Stimulated activated naive B cell treated with anti-CD40 and anti-IgM and Interleukin-4, amounts not matched to agents 10 μg/mL and 1 μg/mL and 100 μg/mL, for 72 hours (primary cell): ENCODE measurements at regions not wholly inside any gene's neighbourhood (a gene's known extent, or its start where the extent isn't known, plus 50 kb on each side); places are given as distances from the start of the nearest gene placed in this dataset.

Experiments used
- ATAC-seq, 2 donors: fragments of 150-1000 bp; cut with Tn5 transposase; replicated peaks; 2 replicates each; pipeline ENCODE4 v1.10.0; 2021; ENCODE audit warnings: moderate library complexity in 1 of 2
- DNase-seq: peaks from one replicate; pipeline ENCODE4 v3.0.0; 2021
- H3K27ac Mint-ChIP-seq: one replicate; pipeline ENCODE4 v1.8.0; 2022; ENCODE audit warnings: mild to moderate bottlenecking, mixed read lengths
- H3K27me3 Mint-ChIP-seq, 2 donors: one replicate each; pipeline ENCODE4 v1.8.0; 2022; ENCODE audit warnings: mixed read lengths in 2 of 2
- H3K36me3 Mint-ChIP-seq, 2 donors: one replicate each; pipeline ENCODE4 v1.8.0; 2022; ENCODE audit warnings: mixed read lengths in 2 of 2, mild to moderate bottlenecking in 1 of 2
- H3K4me1 Mint-ChIP-seq, 2 donors: one replicate each; pipeline ENCODE4 v1.8.0; 2022; ENCODE audit warnings: mixed read lengths in 2 of 2, mild to moderate bottlenecking in 1 of 2
- H3K4me3 Mint-ChIP-seq, 2 donors: one replicate each; pipeline ENCODE4 v1.8.0; 2022; ENCODE audit warnings: mild to moderate bottlenecking in 2 of 2, mixed read lengths in 2 of 2, moderate library complexity in 1 of 2
- H3K9me3 Mint-ChIP-seq, 2 donors: one replicate each; pipeline ENCODE4 v1.8.0; 2022; ENCODE audit warnings: mixed read lengths in 2 of 2, mild to moderate bottlenecking in 1 of 2

DNA sequence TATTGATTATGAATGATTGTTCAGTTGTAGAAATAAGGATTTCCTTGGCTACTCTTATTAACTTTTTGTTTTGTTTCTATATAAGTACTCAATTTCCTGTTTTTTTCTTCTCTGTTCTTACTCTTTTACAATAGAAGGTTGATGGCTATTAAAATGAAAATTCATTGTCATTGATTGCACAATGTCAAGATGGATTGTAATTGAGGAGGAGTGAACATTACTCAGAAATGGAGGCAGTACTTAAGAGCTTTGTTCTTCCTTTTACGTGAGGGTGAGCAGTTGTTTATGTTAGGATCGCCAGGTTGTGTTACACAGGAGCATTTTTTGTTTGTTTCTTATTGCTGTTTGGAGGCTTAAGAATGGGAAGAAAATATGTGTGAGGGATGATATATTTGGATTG is 2062.4 kb downstream of the ARAP2 start:
- DNase-seq (no peak), ATAC-seq (no peak)
- Mint-ChIP-seq H3K4me1 (no peaks in the 10 kb centered on the region), H3K27ac (no peak overlapping the region), H3K27me3 (no peaks in the 10 kb centered on the region), H3K9me3 (peaks cover 0 to 6% of the 10 kb centered on the region in 2 donors), H3K4me3 (no peak overlapping the region), H3K36me3 (no peaks in the 10 kb centered on the region)

DNA sequence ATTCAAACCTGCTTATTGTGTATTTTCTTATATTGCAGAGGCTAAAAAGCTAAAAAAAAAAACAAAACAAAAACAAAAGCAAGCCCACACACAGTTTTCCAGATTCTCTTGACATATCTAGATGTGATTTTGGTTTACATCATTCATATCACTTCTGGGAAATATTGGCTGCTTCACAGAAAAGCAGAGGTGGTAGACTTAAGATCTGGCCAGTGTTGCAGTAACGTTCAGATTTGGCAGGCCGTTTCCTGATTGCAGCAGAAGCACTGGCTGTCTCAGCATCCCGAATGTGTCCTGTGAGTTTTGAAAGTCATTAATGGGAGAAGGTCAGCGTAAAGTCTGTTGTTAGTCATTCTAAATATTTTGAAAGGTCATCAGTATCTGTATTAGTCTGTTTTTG is 2062.0 kb downstream of the ARAP2 start:
- no peak for DNase-seq
- Mint-ChIP-seq H3K4me1 (no peaks in the 10 kb centered on the region), H3K27ac (no peak overlapping the region), H3K27me3 (no peaks in the 10 kb centered on the region), H3K4me3 (no peak overlapping the region), H3K9me3 (peaks cover 0 to 6% of the 10 kb centered on the region in 2 donors), H3K36me3 (no peaks in the 10 kb centered on the region)
- no peak for ATAC-seq

GRCh38 chr4:34183926-34184325 is 2060.4 kb downstream of the ARAP2 start:
- no peaks in the 10 kb centered on the region for H3K36me3 Mint-ChIP-seq

GRCh38 chr4:34187056-34187455 is 2057.3 kb downstream of the ARAP2 start:
- H3K9me3 Mint-ChIP-seq: peaks cover 0 to 4% of the 10 kb centered on the region in 2 donors
- H3K4me1 Mint-ChIP-seq: no peaks in the 10 kb centered on the region
- ATAC-seq (no peak), DNase-seq (no peak)
- H3K36me3 Mint-ChIP-seq: no peaks in the 10 kb centered on the region
- no peak overlapping the region for H3K27ac Mint-ChIP-seq
- H3K4me3 Mint-ChIP-seq: no peak overlapping the region
- no peaks in the 10 kb centered on the region for H3K27me3 Mint-ChIP-seq

More at GRCh38 chr4:34183926-34184325, 2060.4 kb downstream of the ARAP2 start:
- H3K9me3 Mint-ChIP-seq: peaks cover 0 to 7% of the 10 kb centered on the region in 2 donors
- no peak overlapping the region for H3K4me3 Mint-ChIP-seq
- DNase-seq (no peak), ATAC-seq (no peak)
- no peak overlapping the region for H3K27ac Mint-ChIP-seq
- H3K27me3 Mint-ChIP-seq: no peaks in the 10 kb centered on the region
- no peaks in the 10 kb centered on the region for H3K4me1 Mint-ChIP-seq

GRCh38 chr4:34191443-34191842 is 2052.9 kb downstream of the ARAP2 start:
- ATAC-seq (no peak), DNase-seq (no peak)
- Mint-ChIP-seq H3K27ac (no peak overlapping the region), H3K4me3 (no peak overlapping the region), H3K9me3 (peaks cover 1 to 4% of the 10 kb centered on the region in 2 donors), H3K27me3 (no peaks in the 10 kb centered on the region), H3K4me1 (no peaks in the 10 kb centered on the region), H3K36me3 (no peaks in the 10 kb centered on the region)

GRCh38 chr4:34193451-34194154 is 2050.7 kb downstream of the ARAP2 start:
- Mint-ChIP-seq H3K4me3 (no peak overlapping the region), H3K9me3 (peaks cover 0 to 4% of the 10 kb centered on the region in 2 donors), H3K4me1 (no peaks in the 10 kb centered on the region), H3K36me3 (no peaks in the 10 kb centered on the region), H3K27me3 (no peaks in the 10 kb centered on the region), H3K27ac (no peak overlapping the region)
- ATAC-seq (no peak), DNase-seq (no peak)

- no peak overlapping the region for H3K27ac Mint-ChIP-seq
- no peak overlapping the region for H3K4me3 Mint-ChIP-seq
- no peaks in the 10 kb centered on the region for H3K4me1 Mint-ChIP-seq
- H3K9me3 Mint-ChIP-seq: peaks cover 0 to 4% of the 10 kb centered on the region in 2 donors
- DNase-seq: no peak
- no peak for ATAC-seq
- no peaks in the 10 kb centered on the region for H3K36me3 Mint-ChIP-seq
- no peaks in the 10 kb centered on the region for H3K27me3 Mint-ChIP-seq
These were observed 2049.7 kb downstream of the ARAP2 start for GRCh38 chr4:34194585-34194984.

- no peak for DNase-seq
- no peak overlapping the region for H3K27ac Mint-ChIP-seq
These were observed 2047.9 kb downstream of the ARAP2 start for GRCh38 chr4:34196375-34196774.

DNA sequence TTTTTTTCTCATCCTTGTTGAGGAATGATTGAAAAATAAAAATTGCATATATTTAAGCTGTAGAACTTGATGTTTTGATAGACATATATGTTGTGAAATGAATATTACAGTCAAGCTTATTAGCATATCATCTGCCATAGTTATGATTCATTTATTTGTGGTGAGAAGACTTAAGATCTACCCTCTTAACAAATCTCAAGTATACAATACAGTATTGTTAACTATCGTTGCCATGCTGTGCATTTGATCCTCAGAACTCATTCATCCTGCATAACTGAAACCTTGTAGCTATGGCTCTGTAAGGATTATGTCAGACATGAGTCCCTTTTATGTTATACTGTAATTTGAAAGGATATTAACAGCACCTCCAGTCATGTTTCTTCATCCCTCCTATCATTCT is 2045.3 kb downstream of the ARAP2 start:
- DNase-seq (no peak), ATAC-seq (no peak)
- Mint-ChIP-seq H3K27me3 (no peaks in the 10 kb centered on the region), H3K9me3 (peaks cover 1 to 11% of the 10 kb centered on the region in 2 donors), H3K27ac (no peak overlapping the region), H3K36me3 (no peaks in the 10 kb centered on the region), H3K4me3 (no peak overlapping the region), H3K4me1 (no peaks in the 10 kb centered on the region)

More at GRCh38 chr4:34196375-34196774, 2047.9 kb downstream of the ARAP2 start:
- Mint-ChIP-seq H3K4me1 (no peaks in the 10 kb centered on the region), H3K27me3 (no peaks in the 10 kb centered on the region), H3K9me3 (peaks cover 1 to 8% of the 10 kb centered on the region in 2 donors), H3K36me3 (no peaks in the 10 kb centered on the region), H3K4me3 (no peak overlapping the region)
- ATAC-seq: no peak

GRCh38 chr4:34200535-34200934 is 2043.8 kb downstream of the ARAP2 start:
- Mint-ChIP-seq H3K4me3 (no peak overlapping the region), H3K4me1 (no peaks in the 10 kb centered on the region)

DNA sequence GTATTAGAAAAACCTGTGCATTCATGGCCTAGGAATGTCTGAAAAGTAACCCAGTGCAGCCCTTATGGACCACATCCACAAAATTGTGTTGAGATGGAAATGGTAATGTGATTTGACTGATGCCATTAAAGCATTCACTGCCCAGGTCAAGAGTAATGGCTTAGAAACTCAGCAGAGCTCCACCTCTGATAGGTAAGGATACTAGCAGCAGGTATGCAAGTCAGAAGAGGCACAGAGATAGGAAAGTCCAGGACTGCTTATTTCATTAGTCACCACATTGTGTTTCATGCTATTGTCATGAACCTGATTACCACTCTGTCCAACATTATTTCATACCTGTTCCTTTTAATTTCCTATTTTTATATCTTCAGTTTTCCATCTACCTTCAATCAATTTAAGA is 2042.2 kb downstream of the ARAP2 start:
- DNase-seq: no peak
- Mint-ChIP-seq H3K9me3 (peaks cover 3 to 13% of the 10 kb centered on the region in 2 donors), H3K27me3 (no peaks in the 10 kb centered on the region), H3K27ac (no peak overlapping the region), H3K4me3 (no peak overlapping the region), H3K4me1 (no peaks in the 10 kb centered on the region), H3K36me3 (no peaks in the 10 kb centered on the region)
- ATAC-seq: no peak

More at GRCh38 chr4:34200535-34200934, 2043.8 kb downstream of the ARAP2 start:
- Mint-ChIP-seq H3K9me3 (peaks cover 1 to 17% of the 10 kb centered on the region in 2 donors), H3K27me3 (no peaks in the 10 kb centered on the region), H3K27ac (no peak overlapping the region), H3K36me3 (no peaks in the 10 kb centered on the region)
- ATAC-seq (no peak), DNase-seq (no peak)

GRCh38 chr4:34220601-34221000 is 2023.7 kb downstream of the ARAP2 start:
- DNase-seq: no peak
- no peak overlapping the region for H3K4me3 Mint-ChIP-seq
- H3K27me3 Mint-ChIP-seq: no peaks in the 10 kb centered on the region
- no peaks in the 10 kb centered on the region for H3K36me3 Mint-ChIP-seq
- H3K4me1 Mint-ChIP-seq: no peaks in the 10 kb centered on the region
- peaks cover 6% of the 10 kb centered on the region in 2 donors for H3K9me3 Mint-ChIP-seq
- no peak for ATAC-seq
- no peak overlapping the region for H3K27ac Mint-ChIP-seq

- H3K36me3 Mint-ChIP-seq: no peaks in the 10 kb centered on the region
- H3K4me1 Mint-ChIP-seq: no peaks in the 10 kb centered on the region
- no peak overlapping the region for H3K27ac Mint-ChIP-seq
- ATAC-seq (no peak), DNase-seq (no peak)
- H3K27me3 Mint-ChIP-seq: no peaks in the 10 kb centered on the region
- H3K4me3 Mint-ChIP-seq: no peak overlapping the region
- H3K9me3 Mint-ChIP-seq: peaks cover 7 to 9% of the 10 kb centered on the region in 2 donors
These were observed 2022.3 kb downstream of the ARAP2 start for GRCh38 chr4:34221986-34222385.

DNA sequence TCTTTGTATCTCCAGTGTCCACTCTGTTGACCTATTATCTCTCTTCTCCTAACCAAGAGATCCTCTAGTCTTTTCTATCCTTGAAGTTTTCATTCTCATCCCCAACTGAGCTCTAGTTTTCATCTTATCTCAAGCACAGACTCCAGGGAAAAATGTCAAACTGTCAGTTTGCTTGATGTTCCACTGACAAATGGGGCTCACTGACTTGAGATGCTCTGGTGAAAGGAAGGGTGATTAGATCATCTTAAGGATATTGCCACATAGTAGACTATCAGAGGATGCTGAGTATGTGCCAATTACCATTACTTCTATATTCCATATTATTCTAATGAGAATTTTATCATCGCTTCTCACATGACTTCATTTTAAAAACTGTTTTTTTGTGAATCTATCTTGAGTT is 2008.2 kb downstream of the ARAP2 start:
- Mint-ChIP-seq H3K27me3 (no peaks in the 10 kb centered on the region), H3K36me3 (no peaks in the 10 kb centered on the region), H3K4me3 (no peak overlapping the region), H3K9me3 (no peaks in the 10 kb centered on the region), H3K4me1 (no peaks in the 10 kb centered on the region), H3K27ac (no peak overlapping the region)
- DNase-seq (no peak), ATAC-seq (no peak)

- Mint-ChIP-seq H3K4me3 (no peak overlapping the region), H3K9me3 (peaks cover 8 to 13% of the 10 kb centered on the region in 2 donors), H3K36me3 (no peaks in the 10 kb centered on the region), H3K4me1 (no peaks in the 10 kb centered on the region), H3K27me3 (no peaks in the 10 kb centered on the region), H3K27ac (no peak overlapping the region)
- DNase-seq: no peak
- ATAC-seq: no peak
These were observed 1999.0 kb downstream of the ARAP2 start for GRCh38 chr4:34245276-34245675.
